ENCODE measurements at regions not wholly inside any gene's neighbourhood (a gene's known extent, or its start where the extent isn't known, plus 50 kb on each side); places are given as distances from the start of the nearest gene placed in this dataset.
A peak's percentile ranks its signal among the peaks of the same experiment; 100 is the strongest.

DNA sequence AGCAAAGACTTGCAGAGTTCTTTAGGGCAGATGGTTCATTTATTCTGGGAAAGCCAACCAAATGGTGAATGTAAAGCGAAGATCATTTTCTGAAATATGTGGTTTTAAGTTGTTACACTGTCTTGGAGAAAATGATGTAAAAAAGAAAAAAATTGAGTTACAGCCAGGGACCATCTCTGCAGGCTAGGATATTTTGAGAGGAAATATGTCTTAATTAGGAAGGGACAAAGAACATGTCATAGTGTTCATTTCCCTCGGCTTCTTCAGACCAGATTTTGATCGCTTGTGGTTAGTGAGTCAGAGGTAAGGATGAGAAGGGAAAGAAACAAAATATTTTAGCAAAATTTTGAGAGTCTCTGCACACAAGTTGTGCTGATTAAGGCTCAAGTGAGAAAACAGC is 59.0 kb upstream of the C1QTNF7 start:
- H4K20me1 ChIP-seq (ENCODE audit: insufficient read depth, low read length, poor library complexity, severe bottlenecking) = no peaks in the 10 kb centered on the region
- no peak overlapping the region for H2AFZ ChIP-seq (ENCODE audit: low read length)
- no peak overlapping the region for H3K9ac ChIP-seq (ENCODE audit: low read depth, low read length, poor library complexity, severe bottlenecking)
- no peaks in the 10 kb centered on the region for H3K9me3 ChIP-seq (ENCODE audit: insufficient read depth, low read depth, low read length)
- H3K79me2 ChIP-seq (ENCODE audit: insufficient read depth, low read length) = no peaks in the 10 kb centered on the region
- H3K4me1 ChIP-seq (ENCODE audit: insufficient read depth, low read length, poor library complexity, severe bottlenecking) = peaks cover 41% of the 10 kb centered on the region
- peak overlapping the region; percentile 33 for H3K4me2 ChIP-seq (ENCODE audit: low read depth, low read length, poor library complexity, severe bottlenecking)
- H3K9me2 ChIP-seq (replicated peaks; ENCODE audit: low read depth, low read length) = no peaks in the 10 kb centered on the region
- H3F3A ChIP-seq (ENCODE audit: low read depth) = no peaks in the 10 kb centered on the region
- H3K4me3 ChIP-seq (ENCODE audit: low read length, poor library complexity, severe bottlenecking) = peak overlapping the region; percentile 18
- TF ChIP-seq EZH2phosphoT487 (IDR thresholded peaks at IDR 0.05; ENCODE audit: borderline replicate concordance) = no peak
- TF ChIP-seq, protein P1, sequence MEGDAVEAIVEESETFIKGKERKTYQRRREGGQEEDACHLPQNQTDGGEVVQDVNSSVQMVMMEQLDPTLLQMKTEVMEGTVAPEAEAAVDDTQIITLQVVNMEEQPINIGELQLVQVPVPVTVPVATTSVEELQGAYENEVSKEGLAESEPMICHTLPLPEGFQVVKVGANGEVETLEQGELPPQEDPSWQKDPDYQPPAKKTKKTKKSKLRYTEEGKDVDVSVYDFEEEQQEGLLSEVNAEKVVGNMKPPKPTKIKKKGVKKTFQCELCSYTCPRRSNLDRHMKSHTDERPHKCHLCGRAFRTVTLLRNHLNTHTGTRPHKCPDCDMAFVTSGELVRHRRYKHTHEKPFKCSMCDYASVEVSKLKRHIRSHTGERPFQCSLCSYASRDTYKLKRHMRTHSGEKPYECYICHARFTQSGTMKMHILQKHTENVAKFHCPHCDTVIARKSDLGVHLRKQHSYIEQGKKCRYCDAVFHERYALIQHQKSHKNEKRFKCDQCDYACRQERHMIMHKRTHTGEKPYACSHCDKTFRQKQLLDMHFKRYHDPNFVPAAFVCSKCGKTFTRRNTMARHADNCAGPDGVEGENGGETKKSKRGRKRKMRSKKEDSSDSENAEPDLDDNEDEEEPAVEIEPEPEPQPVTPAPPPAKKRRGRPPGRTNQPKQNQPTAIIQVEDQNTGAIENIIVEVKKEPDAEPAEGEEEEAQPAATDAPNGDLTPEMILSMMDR (conservative IDR thresholded peaks at IDR 0.05; ENCODE audit: low read length) = no peak
- no peaks in the 10 kb centered on the region for H3K27me3 ChIP-seq (ENCODE audit: insufficient read depth, low read length, poor library complexity, severe bottlenecking)
- H3K36me3 ChIP-seq (ENCODE audit: insufficient read depth, low read length) = no peaks in the 10 kb centered on the region

DNA sequence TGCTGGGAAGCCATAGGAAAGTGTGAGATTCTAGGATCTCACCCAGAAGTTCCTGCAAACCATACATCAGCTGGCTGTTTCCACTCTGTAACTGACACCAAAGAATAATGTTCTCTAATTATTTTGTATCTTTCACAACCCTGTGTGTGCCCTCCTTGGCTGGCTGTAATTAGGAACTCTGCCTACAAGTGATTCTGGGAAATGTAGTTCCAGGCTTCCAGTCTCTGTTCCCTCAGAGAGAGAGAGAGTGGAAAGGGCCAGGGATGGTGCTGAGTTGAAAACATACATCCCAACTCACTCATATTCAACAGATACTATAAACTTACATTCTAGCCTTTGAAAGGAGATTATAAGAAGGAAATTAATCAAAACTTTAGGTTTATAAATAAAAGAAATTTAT is 57.5 kb upstream of the C1QTNF7 start:
- Histone ChIP-seq H4K20me1 (ENCODE audit: insufficient read depth, low read length, poor library complexity, severe bottlenecking) (no peaks in the 10 kb centered on the region), H3K36me3 (ENCODE audit: insufficient read depth, low read length) (no peaks in the 10 kb centered on the region), H3K9me2 (replicated peaks; ENCODE audit: low read depth, low read length) (no peaks in the 10 kb centered on the region), H3K9ac (ENCODE audit: low read depth, low read length, poor library complexity, severe bottlenecking) (no peak overlapping the region), H3K4me3 (ENCODE audit: low read length, poor library complexity, severe bottlenecking) (no peak overlapping the region), H3K4me1 (ENCODE audit: insufficient read depth, low read length, poor library complexity, severe bottlenecking) (peaks cover 55% of the 10 kb centered on the region), H3K27me3 (ENCODE audit: insufficient read depth, low read length, poor library complexity, severe bottlenecking) (no peaks in the 10 kb centered on the region), H3F3A (ENCODE audit: low read depth) (no peaks in the 10 kb centered on the region), H3K79me2 (ENCODE audit: insufficient read depth, low read length) (no peaks in the 10 kb centered on the region), H2AFZ (ENCODE audit: low read length) (no peak overlapping the region), H3K9me3 (ENCODE audit: insufficient read depth, low read depth, low read length) (no peaks in the 10 kb centered on the region), H3K4me2 (ENCODE audit: low read depth, low read length, poor library complexity, severe bottlenecking) (no peak overlapping the region)
- no peak for TF ChIP-seq EZH2phosphoT487 (IDR thresholded peaks at IDR 0.05; ENCODE audit: borderline replicate concordance)
- TF ChIP-seq, protein P1 (conservative IDR thresholded peaks at IDR 0.05; ENCODE audit: low read length) = no peak

DNA sequence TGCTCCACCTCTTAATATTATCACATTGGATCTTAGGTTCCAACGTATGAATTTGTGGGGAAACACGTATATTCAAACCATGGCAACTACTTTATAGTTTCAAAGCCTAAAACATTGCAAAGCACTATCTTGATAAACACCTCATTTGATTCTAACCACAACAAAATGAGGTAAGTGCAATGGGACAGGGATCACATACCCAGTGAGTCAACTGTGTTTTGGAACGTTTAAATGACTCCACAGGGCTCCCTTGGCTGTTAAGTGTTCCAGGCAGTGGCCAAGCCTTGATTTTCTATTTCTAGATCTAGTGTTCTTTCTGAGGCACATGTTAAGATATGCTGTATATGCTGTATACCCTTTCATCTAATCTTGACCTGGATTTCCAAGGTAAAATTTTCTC is 54.5 kb upstream of the C1QTNF7 start:
- no peaks in the 10 kb centered on the region; the same call in 1 of the 2 replicates for H3F3A ChIP-seq (ENCODE audit: low read depth)
- H3K4me3 ChIP-seq (ENCODE audit: low read length, poor library complexity, severe bottlenecking) = no peak overlapping the region
- H2AFZ ChIP-seq (ENCODE audit: low read length) = no peak overlapping the region
- no peak overlapping the region for H3K9ac ChIP-seq (ENCODE audit: low read depth, low read length, poor library complexity, severe bottlenecking)
- no peaks in the 10 kb centered on the region for H3K27me3 ChIP-seq (ENCODE audit: insufficient read depth, low read length, poor library complexity, severe bottlenecking)
- H4K20me1 ChIP-seq (ENCODE audit: insufficient read depth, low read length, poor library complexity, severe bottlenecking) = no peaks in the 10 kb centered on the region
- H3K9me2 ChIP-seq (replicated peaks; ENCODE audit: low read depth, low read length) = no peaks in the 10 kb centered on the region
- no peaks in the 10 kb centered on the region for H3K9me3 ChIP-seq (ENCODE audit: insufficient read depth, low read depth, low read length)
- no peaks in the 10 kb centered on the region for H3K36me3 ChIP-seq (ENCODE audit: insufficient read depth, low read length)
- peaks cover 69% of the 10 kb centered on the region for H3K4me1 ChIP-seq (ENCODE audit: insufficient read depth, low read length, poor library complexity, severe bottlenecking)
- H3K4me2 ChIP-seq (ENCODE audit: low read depth, low read length, poor library complexity, severe bottlenecking) = no peak overlapping the region
- TF ChIP-seq, protein P1 (conservative IDR thresholded peaks at IDR 0.05; ENCODE audit: low read length) = no peak
- TF ChIP-seq EZH2phosphoT487 (IDR thresholded peaks at IDR 0.05; ENCODE audit: borderline replicate concordance) = no peak
- H3K79me2 ChIP-seq (ENCODE audit: insufficient read depth, low read length) = no peaks in the 10 kb centered on the region
